ENCODE measurements at regions not wholly inside any gene's neighbourhood (a gene's known extent, or its start where the extent isn't known, plus 50 kb on each side); places are given as distances from the start of the nearest gene placed in this dataset.

GRCh38 chr16:75780669-75781068 is 54.4 kb upstream of the CPHXL start:
- Histone ChIP-seq H3K4me3 (no peak overlapping the region), H3K36me3 (replicated peaks; ENCODE audit: insufficient read depth, low read depth) (no peaks in the 10 kb centered on the region), H2AFZ (no peak overlapping the region), H3K4me1 (ENCODE audit: insufficient read depth) (no peaks in the 10 kb centered on the region), H3K9me3 (ENCODE audit: low read depth) (no peaks in the 10 kb centered on the region), H3K4me2 (no peak overlapping the region), H4K20me1 (ENCODE audit: insufficient read depth, poor library complexity, severe bottlenecking) (no peaks in the 10 kb centered on the region), H3K27ac (no peak overlapping the region), H3K27me3 (no peaks in the 10 kb centered on the region), H3K9me2 (replicated peaks; ENCODE audit: insufficient read depth) (no peaks in the 10 kb centered on the region), H3K79me2 (no peaks in the 10 kb centered on the region)
- WGBS (ENCODE audit: low lambda C conversion rate, missing lambda C conversion rate) = 9% methylated on average over 1 of the region's 1 CpG
- DNase-seq (ENCODE audit: low spot score) = no peak
- TF ChIP-seq EZH2 (IDR thresholded peaks at IDR 0.05; ENCODE audit: borderline replicate concordance) = no peak
- no peak for TF ChIP-seq CTCF (IDR thresholded peaks at IDR 0.05; ENCODE audit: poor library complexity)
- no peak for TF ChIP-seq EZH2phosphoT487 (IDR thresholded peaks at IDR 0.05; ENCODE audit: low read depth, severe bottlenecking, unreplicated experiment)

GRCh38 chr16:75781683-75782343 is 55.5 kb upstream of the CPHXL start:
- 85% methylated on average over 5 of the region's 5 CpGs for WGBS (ENCODE audit: low lambda C conversion rate, missing lambda C conversion rate)
- H3K9me3 ChIP-seq (ENCODE audit: low read depth) = no peaks in the 10 kb centered on the region
- H3K79me2 ChIP-seq = no peaks in the 10 kb centered on the region
- no peak for TF ChIP-seq EZH2 (IDR thresholded peaks at IDR 0.05; ENCODE audit: borderline replicate concordance)
- TF ChIP-seq CTCF (IDR thresholded peaks at IDR 0.05; ENCODE audit: poor library complexity) = no peak
- no peak for TF ChIP-seq EZH2phosphoT487 (IDR thresholded peaks at IDR 0.05; ENCODE audit: low read depth, severe bottlenecking, unreplicated experiment)
- no peaks in the 10 kb centered on the region for H3K27me3 ChIP-seq
- no peak overlapping the region for H3K27ac ChIP-seq
- no peaks in the 10 kb centered on the region for H4K20me1 ChIP-seq (ENCODE audit: insufficient read depth, poor library complexity, severe bottlenecking)
- no peaks in the 10 kb centered on the region for H3K36me3 ChIP-seq (replicated peaks; ENCODE audit: insufficient read depth, low read depth)
- no peak overlapping the region for H3K4me2 ChIP-seq
- no peaks in the 10 kb centered on the region for H3K4me1 ChIP-seq (ENCODE audit: insufficient read depth)
- H3K4me3 ChIP-seq = no peak overlapping the region
- H2AFZ ChIP-seq = no peak overlapping the region
- DNase-seq (ENCODE audit: low spot score) = no peak
- no peaks in the 10 kb centered on the region for H3K9me2 ChIP-seq (replicated peaks; ENCODE audit: insufficient read depth)

GRCh38 chr16:75787440-75787839 is 61.1 kb upstream of the CPHXL start:
- Histone ChIP-seq H4K20me1 (ENCODE audit: insufficient read depth, poor library complexity, severe bottlenecking) (no peaks in the 10 kb centered on the region), H2AFZ (no peak overlapping the region), H3K9me2 (replicated peaks; ENCODE audit: insufficient read depth) (no peaks in the 10 kb centered on the region), H3K27ac (no peak overlapping the region), H3K79me2 (no peaks in the 10 kb centered on the region), H3K4me1 (ENCODE audit: insufficient read depth) (no peaks in the 10 kb centered on the region), H3K27me3 (no peaks in the 10 kb centered on the region), H3K4me3 (no peak overlapping the region), H3K9me3 (ENCODE audit: low read depth) (no peaks in the 10 kb centered on the region), H3K4me2 (no peak overlapping the region), H3K36me3 (replicated peaks; ENCODE audit: insufficient read depth, low read depth) (no peaks in the 10 kb centered on the region)
- no peak for DNase-seq (ENCODE audit: low spot score)
- 81% methylated on average over 1 of the region's 1 CpG for WGBS (ENCODE audit: low lambda C conversion rate, missing lambda C conversion rate)
- TF ChIP-seq CTCF (IDR thresholded peaks at IDR 0.05; ENCODE audit: poor library complexity) = no peak
- no peak for TF ChIP-seq EZH2 (IDR thresholded peaks at IDR 0.05; ENCODE audit: borderline replicate concordance)
- TF ChIP-seq EZH2phosphoT487 (IDR thresholded peaks at IDR 0.05; ENCODE audit: low read depth, severe bottlenecking, unreplicated experiment) = no peak

All from hepatocyte (in vitro differentiated cells).